Right ventricle myocardium inferior (tissue), 1 donor: ENCODE measurements at regions not wholly inside any gene's neighbourhood (a gene's known extent, or its start where the extent isn't known, plus 50 kb on each side); places are given as distances from the start of the nearest gene placed in this dataset.
A peak's percentile ranks its signal among the peaks of the same experiment; 100 is the strongest.
"Not testable (repeated sequence)": the region's sequence is repeated elsewhere in the genome, so short reads cannot be mapped to it uniquely, and the experiment has no call there.

Experiments used
- ATAC-seq: fragments of 200-7000 bp; cut with Tn5 transposase; one replicate; pipeline ENCODE4 v1.9.1; 2020; ENCODE audit warnings: mild to moderate bottlenecking, moderate library complexity
- DNase-seq: peaks from one replicate; pipeline ENCODE4 v3.0.0; 2021; ENCODE audit errors: missing footprints
- intact Hi-C: fragments of 100-400 bp; cut with DNase I; formaldehyde crosslinking; loops from one replicate; pipeline ENCODE4 v1.11.0; 2022
- donor health status: DM: no; HTN: yes; CAD: no; lungs with severe emphysema.

GRCh38 chr16:58832386-58832895 lies 98.3 kb upstream of the GOT2 start:
- intact Hi-C loops, result no loop called here
- no peak for DNase-seq
- ATAC-seq, result no peak

- intact Hi-C loops, result no loop called here
- DNase-seq (no peak), ATAC-seq (no peak)
Observed at GRCh38 chr16:58831386-58831785, 97.3 kb upstream of the GOT2 start.

- no peak for DNase-seq
- intact Hi-C loops, result no loop called here
- no peak for ATAC-seq
Observed at GRCh38 chr16:58828901-58829545, 94.9 kb upstream of the GOT2 start.

- ATAC-seq, result no peak
- DNase-seq, result no peak
- intact Hi-C loops, result no loop called here
Observed at GRCh38 chr16:58824201-58824600, 90.1 kb upstream of the GOT2 start.

- intact Hi-C loops, result no loop called here
- DNase-seq, result no peak
- no peak for ATAC-seq
Observed at GRCh38 chr16:58821886-58822285, 87.8 kb upstream of the GOT2 start.

GRCh38 chr16:58820411-58820810 lies 86.3 kb upstream of the GOT2 start:
- intact Hi-C loops, result no loop called here
- ATAC-seq (no peak), DNase-seq (no peak)

- intact Hi-C loops, result no loop called here
- no peak for DNase-seq
- ATAC-seq, result no peak
Observed at GRCh38 chr16:58815181-58815888, 81.2 kb upstream of the GOT2 start.

GRCh38 chr16:58814348-58814801 lies 80.3 kb upstream of the GOT2 start:
- DNase-seq (peak; percentile 66), ATAC-seq (peak; percentile 73)
- intact Hi-C loops, result no loop called here

- intact Hi-C loops, result no loop called here
- ATAC-seq (no peak), DNase-seq (no peak)
Observed at GRCh38 chr16:58809213-58809612, 75.1 kb upstream of the GOT2 start.

GRCh38 chr16:58807276-58807675 lies 73.2 kb upstream of the GOT2 start:
- DNase-seq (no peak), ATAC-seq (no peak)
- intact Hi-C loops, result no loop called here

- no peak for DNase-seq
- ATAC-seq, result no peak
- intact Hi-C loops, result no loop called here
Observed at GRCh38 chr16:58801838-58802237, 67.7 kb upstream of the GOT2 start.

- ATAC-seq (no peak), DNase-seq (no peak)
- intact Hi-C loops, result no loop called here
Observed at GRCh38 chr16:58797137-58797801, 63.2 kb upstream of the GOT2 start.

GRCh38 chr16:58793366-58793765 lies 59.2 kb upstream of the GOT2 start:
- intact Hi-C loops, result no loop called here
- DNase-seq, result no peak
- ATAC-seq, result no peak

GRCh38 chr16:58792188-58792587 lies 58.1 kb upstream of the GOT2 start:
- ATAC-seq (peak; percentile 74), DNase-seq (no peak)
- intact Hi-C loops, result no loop called here

- intact Hi-C loops, DNase-seq, ATAC-seq: not testable (repeated sequence)
Observed at GRCh38 chr16:58790816-58791557, 56.9 kb upstream of the GOT2 start.

- ATAC-seq (no peak), DNase-seq (no peak)
- intact Hi-C loops, result no loop called here
Observed at GRCh38 chr16:58789351-58789750, 55.2 kb upstream of the GOT2 start.
